GM18502 (cell line): ENCODE measurements at regions not wholly inside any gene's neighbourhood (a gene's known extent, or its start where the extent isn't known, plus 50 kb on each side); places are given as distances from the start of the nearest gene placed in this dataset.
A peak's percentile ranks its signal among the peaks of the same experiment; 100 is the strongest.
"Not testable (repeated sequence)": the region's sequence is repeated elsewhere in the genome, so short reads cannot be mapped to it uniquely, and the experiment has no call there.

ENCODE experiments used
- ATAC-seq: cut with Tn5 transposase; IDR thresholded peaks from one replicate; pipeline ENCODE4 v1.9.1; 2021; ENCODE audit warnings: mild to moderate bottlenecking; ENCODE audit not compliant: unreplicated experiment, poor library complexity

DNA sequence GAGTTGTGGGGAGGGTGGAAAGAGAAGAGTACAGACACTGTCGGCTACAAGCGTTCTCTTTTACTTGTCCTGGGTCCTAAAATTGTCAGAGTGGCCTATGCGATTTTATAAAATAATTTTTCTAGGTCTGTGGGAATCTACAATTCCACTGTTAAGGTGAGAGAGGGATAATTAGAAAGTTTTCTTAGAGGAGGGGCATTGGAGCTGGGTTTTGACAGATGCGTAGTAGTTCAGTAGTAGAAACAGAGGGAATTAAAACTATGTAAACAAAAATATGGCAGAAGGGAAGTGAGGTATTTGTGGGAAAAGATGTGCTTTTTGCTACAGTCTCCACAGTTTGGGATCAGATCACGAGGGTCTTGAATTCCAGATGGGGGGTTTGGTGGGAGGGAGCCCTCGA, 129.1 kb upstream of the SHB start:
- ATAC-seq: no peak

DNA sequence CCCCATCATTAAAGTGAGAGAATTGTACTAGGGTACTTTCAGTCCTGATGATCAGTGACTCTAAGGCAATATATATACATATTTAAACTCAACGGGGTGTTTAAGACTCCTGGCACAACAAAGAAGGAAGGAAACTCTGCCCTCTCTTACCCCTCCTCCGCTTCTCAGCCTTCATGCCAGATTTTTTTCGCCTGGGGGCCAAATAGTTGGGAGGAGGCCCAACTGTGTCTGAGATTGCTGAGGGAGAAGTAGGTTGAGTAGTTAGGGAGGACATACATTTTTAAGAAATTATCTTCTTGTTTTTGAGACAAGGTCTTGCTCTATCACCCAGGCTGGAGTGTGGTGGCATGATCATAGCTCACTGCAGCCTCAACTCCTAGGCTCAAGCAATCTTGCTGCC, 127.7 kb upstream of the SHB start:
- no peak for ATAC-seq

DNA sequence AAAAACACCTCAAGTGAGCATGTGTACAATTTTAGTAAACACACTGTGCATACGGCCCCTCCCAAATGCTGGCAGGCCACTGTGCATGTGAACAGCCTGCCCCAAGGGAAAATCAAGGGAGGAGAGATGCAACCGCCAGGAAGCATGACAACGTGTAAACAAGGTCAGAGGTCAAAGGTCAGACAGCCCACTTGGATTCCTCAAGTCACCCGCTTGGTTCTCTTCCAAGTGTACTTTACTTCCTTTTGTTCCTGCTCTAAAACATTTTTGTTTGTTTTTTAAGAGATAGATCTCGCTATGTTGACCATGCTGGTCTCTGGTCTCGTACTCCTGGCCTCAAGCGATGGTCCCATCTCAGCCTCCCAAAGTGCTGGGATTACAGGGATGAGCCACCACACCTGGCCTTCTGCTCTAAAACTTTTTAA, 126.7 kb upstream of the SHB start:
- no peak for ATAC-seq

DNA sequence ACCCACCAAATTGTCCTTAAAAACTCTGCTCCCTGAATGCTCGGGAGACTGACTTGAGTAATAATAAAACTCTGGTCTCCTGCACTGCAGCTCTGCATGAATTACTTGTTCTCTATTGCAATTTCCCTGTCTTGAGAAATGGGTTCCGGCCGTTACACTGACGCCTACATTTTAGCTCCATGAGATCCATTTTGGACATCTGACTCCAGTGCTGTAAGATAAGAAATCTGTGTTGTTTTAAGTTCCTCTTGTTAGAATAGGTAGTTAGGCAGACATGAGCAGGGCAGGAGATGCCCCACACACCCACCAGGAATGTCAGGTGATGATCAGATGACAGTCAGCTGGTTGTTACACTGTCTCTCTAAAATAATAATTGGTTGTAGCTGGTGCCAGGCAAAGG, 125.8 kb upstream of the SHB start:
- ATAC-seq: no peak

DNA sequence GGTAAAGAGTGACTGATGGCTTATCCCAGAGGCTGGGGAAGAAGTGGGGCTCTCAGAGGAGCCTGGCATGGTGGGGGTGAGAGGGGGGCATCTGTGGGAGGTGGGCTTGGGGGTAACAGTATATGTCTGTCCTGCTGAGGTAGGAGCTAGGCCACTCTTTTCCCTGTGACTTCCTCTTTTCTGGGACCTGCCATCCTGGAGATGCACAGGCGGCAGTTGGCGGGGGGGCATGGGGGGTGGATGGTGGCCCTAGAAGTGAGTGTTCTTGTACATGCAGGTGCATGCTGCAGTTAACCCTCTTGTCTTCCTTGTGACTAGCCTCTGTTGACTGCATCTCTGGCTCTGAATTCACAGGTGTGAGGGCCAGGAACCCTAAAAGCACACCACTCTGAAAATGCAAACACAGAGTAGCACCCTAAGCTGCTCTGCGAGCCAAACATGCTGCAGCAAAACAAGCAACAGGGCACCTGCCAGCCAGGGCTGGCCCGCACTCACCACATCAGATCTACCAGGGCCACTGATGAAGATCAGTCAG, 123.8 kb upstream of the SHB start:
- ATAC-seq: no peak

DNA sequence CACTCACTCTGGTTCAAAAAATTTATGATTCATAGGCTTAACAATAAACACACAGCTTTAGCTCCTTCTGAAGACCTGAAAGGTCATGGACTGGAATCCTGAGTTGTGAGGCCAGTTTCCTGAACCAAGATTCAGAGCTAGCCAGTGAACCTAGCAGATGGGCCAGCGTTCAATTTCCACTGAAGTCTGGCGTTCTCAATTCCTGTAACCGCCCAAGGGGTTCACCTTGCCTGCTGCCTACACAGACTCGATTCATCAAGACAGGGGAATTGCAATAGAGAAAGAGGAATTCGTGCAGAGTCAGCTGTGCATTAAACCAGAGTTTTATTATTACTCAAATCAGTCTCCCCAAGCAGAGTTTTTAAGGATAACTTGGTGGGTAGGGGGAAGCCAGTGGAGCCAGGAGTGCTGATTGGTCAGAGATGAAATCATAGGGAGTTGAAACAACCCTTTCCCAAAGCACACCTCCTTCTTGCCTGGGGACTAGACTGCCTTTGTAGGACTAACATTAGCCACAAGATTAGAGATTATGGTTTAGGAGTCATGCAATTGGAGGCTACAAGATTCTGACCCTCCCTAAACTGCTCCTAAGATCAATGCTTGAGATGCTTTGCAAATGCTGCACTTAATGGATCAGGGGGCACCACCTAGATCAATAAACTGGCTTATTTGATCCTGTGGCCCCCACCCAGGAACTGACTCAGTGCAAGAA, 117.5 kb upstream of the SHB start:
- no peak for ATAC-seq

DNA sequence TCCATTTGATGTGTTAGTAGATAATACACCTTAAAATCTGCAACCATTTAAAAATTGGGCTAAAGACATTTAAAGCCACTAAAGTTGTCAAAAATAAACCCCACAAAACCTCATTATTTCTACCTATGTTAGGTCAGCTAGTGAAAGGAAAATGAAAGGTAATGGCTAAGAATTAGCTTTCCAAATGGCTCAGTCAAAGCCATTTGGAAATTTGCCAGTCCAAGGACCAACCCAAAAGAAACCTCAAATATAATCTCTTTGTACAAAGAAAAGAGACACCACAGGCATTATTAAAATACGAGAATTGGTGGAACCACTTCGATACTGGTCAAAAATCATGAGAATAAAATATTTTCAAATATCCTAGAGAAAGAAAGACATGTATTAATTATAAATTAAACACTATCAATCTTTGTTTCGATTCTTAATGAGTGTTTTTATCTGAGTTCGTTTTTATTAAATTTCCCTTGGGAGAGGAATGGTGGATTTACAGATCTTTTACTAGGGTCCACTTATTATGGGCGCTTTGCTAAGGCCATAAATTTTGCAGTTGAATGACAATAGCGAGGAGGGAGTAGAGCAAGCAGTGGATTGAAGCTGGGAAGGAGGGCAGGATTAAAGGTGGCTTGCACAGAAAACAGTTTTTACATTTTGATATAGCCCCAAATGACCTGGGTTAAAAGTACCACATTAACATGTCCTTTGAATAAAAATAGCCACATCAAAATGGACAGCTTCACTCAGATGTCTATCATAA, 116.8 kb upstream of the SHB start:
- no peak for ATAC-seq

DNA sequence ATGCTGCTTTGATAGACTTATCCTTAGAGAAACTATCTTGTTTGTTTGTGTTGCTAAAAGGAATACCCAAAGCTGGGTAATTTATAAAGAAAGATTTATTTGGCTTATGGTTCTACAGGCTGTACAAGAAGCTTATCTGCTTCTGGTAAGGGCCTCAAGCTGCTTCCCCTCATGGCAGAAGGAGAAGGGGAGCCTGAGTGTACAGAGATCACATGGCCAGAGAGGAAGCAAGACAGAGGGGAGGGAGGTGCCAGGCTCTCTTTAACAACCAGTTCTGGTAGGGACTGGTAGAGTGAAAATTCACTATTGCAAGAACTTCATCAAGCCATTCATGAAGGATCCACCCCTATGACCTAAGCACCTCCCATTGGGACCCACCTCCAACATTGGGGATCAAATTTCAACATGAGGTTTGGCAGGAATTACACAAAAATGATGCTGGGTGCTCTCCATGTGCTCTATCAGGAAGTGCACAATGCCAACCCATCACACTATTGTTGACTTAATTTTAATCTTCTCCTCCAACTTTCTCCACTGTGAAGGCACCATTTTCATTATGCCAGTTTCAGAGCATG, 115.1 kb upstream of the SHB start:
- no peak for ATAC-seq

DNA sequence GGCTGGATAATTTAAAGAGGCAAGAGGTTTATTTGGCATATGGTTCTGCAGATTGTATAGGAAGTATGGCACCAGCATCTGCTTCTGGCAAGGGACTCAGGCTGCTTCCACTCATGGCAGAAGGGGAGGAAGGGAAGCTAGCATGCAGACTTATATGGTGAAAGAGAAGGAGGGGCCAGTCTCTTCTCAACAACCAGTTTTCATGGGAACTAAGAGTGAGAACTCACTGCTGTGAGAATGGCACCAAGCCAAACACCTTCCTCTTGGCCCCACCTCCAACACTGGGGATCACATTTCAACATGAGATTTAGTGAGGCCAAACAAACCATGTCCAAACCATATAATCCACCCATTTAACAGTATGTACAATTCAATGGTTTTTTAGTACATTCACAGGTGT, 113.3 kb upstream of the SHB start:
- peak; percentile 58 for ATAC-seq

DNA sequence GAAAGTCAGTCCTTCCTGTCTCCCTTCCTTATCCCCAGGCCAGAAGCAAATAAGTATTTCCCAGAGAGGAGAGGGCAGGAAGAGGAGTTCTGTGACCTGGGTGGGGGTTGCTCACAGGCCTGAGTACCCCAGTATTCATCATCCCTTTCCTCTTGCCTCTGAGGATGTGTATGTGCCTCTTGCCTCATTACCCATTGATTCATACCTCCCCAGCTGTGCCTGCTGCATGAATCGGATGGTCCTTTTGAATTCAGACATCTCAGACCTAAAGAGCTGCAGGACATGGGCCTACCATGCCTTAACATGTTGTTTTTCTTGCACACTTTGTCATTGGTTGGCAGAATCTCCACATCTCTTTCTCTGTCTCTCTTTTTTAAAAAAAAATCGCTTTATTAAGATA, 112.8 kb upstream of the SHB start:
- ATAC-seq: peak; percentile 22

DNA sequence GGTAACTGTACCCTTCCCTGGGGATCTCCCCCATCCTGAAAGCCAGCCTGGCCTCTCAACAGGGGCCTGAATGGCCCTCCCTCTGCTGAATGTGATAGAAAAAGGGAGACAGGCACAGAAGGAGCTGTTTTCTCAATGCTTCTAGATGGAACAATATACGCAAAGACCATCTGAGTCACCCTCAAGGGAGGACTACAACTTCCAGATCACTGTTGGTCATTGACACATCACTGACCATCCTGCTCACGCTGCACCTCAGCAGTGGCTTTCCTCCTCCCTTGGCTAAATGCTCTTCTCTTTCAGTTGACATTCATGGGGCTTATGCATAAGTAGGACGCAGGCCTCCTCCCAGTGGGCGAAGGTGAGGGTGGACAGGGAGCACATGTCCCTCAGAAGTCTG, 112.2 kb upstream of the SHB start:
- no peak for ATAC-seq

DNA sequence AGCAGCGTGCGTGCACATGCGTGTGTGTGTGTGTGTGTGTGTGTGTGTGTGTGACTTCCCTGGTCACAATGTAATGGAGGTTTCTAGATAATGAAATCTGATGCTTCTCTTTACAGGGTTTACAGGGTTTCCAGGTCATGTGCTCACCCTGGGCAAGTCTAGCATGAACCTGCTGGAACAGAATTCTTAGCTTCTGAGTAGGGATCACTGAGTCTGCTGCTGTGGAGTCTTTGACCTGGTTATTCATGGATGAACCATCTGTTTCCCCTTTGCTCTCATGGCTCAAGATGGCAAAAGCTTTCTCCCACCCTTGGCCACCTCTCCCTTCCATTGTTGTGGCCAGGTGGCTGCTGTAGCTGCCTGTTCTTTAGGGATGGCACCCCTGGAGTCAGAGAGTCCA, 111.6 kb upstream of the SHB start:
- no peak for ATAC-seq

DNA sequence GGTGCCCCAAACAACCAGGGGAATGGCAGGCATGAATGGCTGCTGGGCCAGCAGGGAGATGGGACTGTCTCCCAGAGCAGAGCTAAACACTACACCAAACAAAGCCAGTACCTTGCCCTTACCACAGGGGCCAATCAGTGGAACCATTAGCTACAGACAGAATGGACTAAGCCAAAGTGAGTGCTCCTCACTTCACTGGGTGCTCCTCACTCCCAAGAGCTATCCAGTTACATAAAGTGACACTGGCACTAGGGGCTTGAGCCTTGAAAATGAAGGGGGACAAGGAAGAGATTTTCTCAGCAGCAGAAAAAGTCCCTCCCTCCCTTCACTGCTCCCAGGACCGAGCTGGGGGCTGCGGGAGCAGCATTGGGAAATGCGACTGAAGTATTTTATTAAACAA, 110.9 kb upstream of the SHB start:
- no peak for ATAC-seq

DNA sequence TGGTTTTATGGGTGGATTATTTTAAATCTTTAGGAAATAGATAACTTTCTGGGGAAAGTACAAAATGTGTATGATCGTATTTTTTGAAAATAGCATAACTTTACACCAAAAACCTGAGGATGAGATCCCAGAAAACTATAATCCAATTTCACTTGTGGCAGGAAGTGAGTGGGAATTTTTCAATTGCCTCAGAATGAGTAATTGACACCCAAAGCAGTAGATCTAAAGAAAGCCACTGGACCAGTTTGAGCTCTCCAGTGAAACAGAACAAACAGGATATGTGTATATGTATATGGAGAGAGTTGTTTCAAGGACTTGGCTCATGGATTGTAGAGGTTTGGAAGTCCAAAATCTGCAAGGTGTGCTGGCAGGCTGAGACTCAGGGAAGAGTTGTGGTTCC, 109.2 kb upstream of the SHB start:
- no peak for ATAC-seq

DNA sequence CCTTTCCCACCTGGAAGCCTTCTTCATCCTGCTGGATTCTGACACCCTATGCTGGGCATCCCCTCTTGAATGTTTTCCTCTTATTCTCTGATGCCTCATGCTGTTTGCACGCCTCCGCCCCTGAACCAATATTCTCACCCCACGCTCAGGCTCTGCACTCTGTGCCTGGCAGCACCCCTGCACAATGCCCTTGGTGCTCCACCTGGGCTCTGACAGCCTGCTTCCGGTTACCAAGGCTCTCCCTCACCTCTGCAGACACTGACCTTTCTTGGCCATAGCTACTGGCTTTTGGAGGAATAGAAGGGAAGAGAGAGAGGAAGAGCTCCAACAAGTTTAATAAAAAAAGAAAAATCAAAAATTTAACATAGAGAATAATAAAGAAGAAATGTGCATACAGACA, 108.7 kb upstream of the SHB start:
- ATAC-seq: no peak

DNA sequence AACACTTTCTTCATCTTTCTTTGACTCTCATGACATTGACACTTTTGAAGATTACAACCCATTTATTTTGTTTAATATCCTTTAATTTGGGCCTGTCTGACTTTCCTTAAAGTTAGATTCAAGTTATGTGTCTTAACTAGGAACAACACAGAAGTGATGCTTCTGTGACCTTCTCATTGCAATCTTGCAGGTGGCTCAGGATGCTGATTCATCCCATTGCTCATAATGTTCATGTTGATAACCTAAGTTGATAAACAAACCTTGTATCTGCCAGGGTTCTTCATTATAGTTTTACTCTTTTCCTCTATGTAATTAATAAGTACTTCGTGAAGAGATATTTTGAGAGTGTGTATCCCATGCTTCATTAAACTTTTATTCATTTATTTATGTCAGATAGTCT, 107.2 kb upstream of the SHB start:
- no peak for ATAC-seq

DNA sequence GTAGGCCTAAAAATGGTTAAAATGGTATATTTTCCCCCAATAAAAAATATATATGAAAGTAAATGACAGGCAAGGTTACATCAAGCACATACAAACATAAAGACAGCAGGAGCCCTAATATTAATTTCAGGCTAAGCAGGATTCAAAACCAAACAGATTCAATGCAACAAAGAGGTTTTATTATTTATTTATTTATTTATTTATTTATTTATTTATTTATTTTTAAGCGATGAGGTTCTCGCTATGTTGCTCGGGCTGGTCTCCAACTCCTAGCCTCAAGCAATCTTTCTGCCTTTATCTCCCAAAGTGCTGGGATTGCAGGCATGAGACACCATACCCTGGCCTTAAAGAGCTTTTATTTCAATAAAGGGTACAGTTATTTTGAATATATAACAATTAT, 106.4 kb upstream of the SHB start:
- no peak for ATAC-seq

DNA sequence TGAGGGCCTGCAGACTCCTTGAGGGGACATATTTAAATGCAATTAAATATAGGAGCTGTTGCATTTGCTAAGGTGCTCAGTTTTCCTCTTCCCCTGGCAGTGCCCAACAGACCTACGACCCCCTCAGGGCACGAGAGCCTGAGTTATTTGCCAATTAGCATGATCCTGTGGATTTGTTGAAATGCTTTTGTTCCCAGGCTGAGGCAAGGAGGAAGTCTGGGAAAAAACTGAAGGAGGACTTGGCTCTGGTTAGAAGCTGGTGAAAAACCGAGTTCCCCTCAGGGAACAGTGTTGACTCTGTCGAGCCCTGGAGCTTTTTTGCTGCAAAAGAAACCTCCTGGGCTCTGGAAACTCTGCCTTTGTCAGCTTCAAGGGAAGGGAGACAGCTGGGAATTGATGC, 103.6 kb upstream of the SHB start:
- no peak for ATAC-seq

DNA sequence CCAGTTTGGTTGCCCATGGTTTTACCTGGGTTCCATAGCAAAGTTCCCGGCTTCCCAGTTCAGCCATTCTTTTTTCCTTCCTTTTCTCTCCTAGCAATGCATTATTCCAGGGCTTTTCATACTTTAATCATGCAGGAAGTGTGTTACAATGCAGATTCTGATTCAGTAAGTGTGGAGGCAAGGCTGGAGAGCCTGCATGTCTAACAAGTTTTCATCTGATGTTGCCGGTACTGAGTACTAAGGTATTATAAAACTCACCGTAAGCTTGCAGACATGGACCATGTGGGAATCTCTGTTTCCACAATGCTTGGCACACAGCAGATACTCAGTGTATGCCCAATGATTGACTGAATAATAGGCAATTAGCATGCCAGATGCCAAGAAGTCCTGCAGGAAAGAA, 102.9 kb upstream of the SHB start:
- no peak for ATAC-seq

DNA sequence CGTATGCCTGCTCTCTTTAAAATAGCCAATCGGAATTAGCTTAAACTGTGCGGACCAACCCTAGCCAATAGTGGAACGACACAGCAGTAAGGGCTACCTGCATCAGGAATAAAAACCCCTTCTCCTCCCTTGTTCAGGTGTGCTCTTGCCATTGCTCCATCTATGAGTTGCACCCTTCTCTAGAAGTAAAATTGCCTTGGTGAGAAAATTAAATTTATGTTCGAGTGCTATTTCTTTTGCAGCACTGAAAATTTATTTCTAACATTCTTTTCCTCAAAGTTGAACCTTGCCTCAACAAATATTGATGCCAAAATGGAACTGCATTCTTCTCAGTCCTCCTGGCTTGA, 102.5 kb upstream of the SHB start:
- ATAC-seq: no peak

DNA sequence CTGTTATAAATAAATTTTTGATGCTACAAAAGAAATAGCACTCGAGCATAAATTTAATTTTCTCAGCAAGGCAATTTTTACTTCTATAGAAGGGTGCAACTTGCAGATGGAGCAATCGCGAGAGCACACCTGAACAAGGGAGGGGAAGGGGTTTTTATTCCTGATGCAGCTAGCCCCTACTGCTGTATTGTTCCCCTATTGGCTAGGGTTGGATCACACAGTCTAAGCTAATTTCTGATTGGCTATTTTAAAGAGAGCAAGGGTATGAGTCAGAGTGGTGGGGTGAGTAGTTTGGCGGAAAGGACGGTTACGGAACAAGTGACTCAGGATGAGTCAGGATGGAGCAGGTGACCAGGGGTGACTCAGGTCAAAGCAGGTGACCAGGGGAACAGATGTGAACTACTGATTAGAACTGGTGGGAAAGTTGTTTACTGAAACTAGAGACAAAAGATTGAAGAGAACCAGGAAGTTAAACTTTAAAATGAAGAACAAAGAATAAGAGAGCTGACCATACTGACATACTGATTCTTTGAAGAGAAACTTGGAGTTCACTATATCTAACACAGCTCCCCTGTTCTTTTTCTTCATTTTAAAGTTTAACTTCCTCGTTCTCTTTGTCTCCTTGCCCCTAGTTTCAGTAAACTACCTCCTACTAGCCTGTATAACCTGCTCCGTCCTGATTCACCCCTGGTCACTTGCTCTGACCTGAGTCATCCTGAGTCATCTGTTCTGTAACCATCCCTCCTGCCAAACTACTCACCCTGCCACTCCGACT, 101.9 kb upstream of the SHB start:
- not testable (repeated sequence) for ATAC-seq
